NCI-H510A treated with DMSO at 0.1 percent for 48 hours (cell line): ENCODE measurements at regions not wholly inside any gene's neighbourhood (a gene's known extent, or its start where the extent isn't known, plus 50 kb on each side); places are given as distances from the start of the nearest gene placed in this dataset.

Source experiments
- DNase-seq: peaks from one replicate; lab custom pipeline; 2025; lab: John Stamatoyannopoulos, UW

GRCh38 chr20:57944988-57945387 lies 235.2 kb upstream of the PMEPA1 start:
- no peak for DNase-seq

- DNase-seq, result no peak
Measured at GRCh38 chr20:57943950-57944349, 234.1 kb upstream of the PMEPA1 start.

GRCh38 chr20:57943291-57943690 lies 233.5 kb upstream of the PMEPA1 start:
- no peak for DNase-seq

- DNase-seq, result no peak
Measured at GRCh38 chr20:57941604-57942381, 232.0 kb upstream of the PMEPA1 start.

- no peak for DNase-seq
Measured at GRCh38 chr20:57940868-57941522, 231.2 kb upstream of the PMEPA1 start.

GRCh38 chr20:57940376-57940775 lies 230.6 kb upstream of the PMEPA1 start:
- no peak for DNase-seq

- DNase-seq, result no peak
Measured at GRCh38 chr20:57939499-57939898, 229.7 kb upstream of the PMEPA1 start.

GRCh38 chr20:57938158-57939108 lies 228.6 kb upstream of the PMEPA1 start:
- DNase-seq, result no peak

GRCh38 chr20:57936636-57937385 lies 227.0 kb upstream of the PMEPA1 start:
- DNase-seq, result no peak

- DNase-seq, result no peak
Measured at GRCh38 chr20:57934913-57935312, 225.1 kb upstream of the PMEPA1 start.

- DNase-seq, result no peak
Measured at GRCh38 chr20:57934007-57934805, 224.4 kb upstream of the PMEPA1 start.

- no peak for DNase-seq
Measured at GRCh38 chr20:57932227-57932864, 222.5 kb upstream of the PMEPA1 start.

GRCh38 chr20:57930351-57930750 lies 220.5 kb upstream of the PMEPA1 start:
- DNase-seq, result no peak

- no peak for DNase-seq
Measured at GRCh38 chr20:57928181-57928967, 218.6 kb upstream of the PMEPA1 start.

GRCh38 chr20:57927376-57927775 lies 217.6 kb upstream of the PMEPA1 start:
- DNase-seq, result no peak

- DNase-seq, result no peak
Measured at GRCh38 chr20:57922706-57923105, 212.9 kb upstream of the PMEPA1 start.

- DNase-seq, result no peak
Measured at GRCh38 chr20:57922083-57922482, 212.3 kb upstream of the PMEPA1 start.

- no peak for DNase-seq
Measured at GRCh38 chr20:57921676-57922075, 211.9 kb upstream of the PMEPA1 start.

- DNase-seq, result no peak
Measured at GRCh38 chr20:57920971-57921370, 211.2 kb upstream of the PMEPA1 start.

GRCh38 chr20:57919049-57919448 lies 209.2 kb upstream of the PMEPA1 start:
- no peak for DNase-seq
